GM18519 (cell line): ENCODE measurements at regions not wholly inside any gene's neighbourhood (a gene's known extent, or its start where the extent isn't known, plus 50 kb on each side); places are given as distances from the start of the nearest gene placed in this dataset.
"Not testable (repeated sequence)": the region's sequence is repeated elsewhere in the genome, so short reads cannot be mapped to it uniquely, and the experiment has no call there.

Experiments used
- ATAC-seq: cut with Tn5 transposase; IDR thresholded peaks from one replicate; pipeline ENCODE4 v1.9.1; 2021; ENCODE audit warnings: mild to moderate bottlenecking, moderate library complexity; ENCODE audit not compliant: unreplicated experiment, low FRiP score

- no peak for ATAC-seq
Measured at GRCh38 chr7:35968140-35968940, 167.5 kb downstream of the SEPTIN7 start.

GRCh38 chr7:35969066-35969465 is 168.2 kb downstream of the SEPTIN7 start:
- no peak for ATAC-seq

- no peak for ATAC-seq
Measured at GRCh38 chr7:35970458-35970857, 169.6 kb downstream of the SEPTIN7 start.

- no peak for ATAC-seq
Measured at GRCh38 chr7:35971133-35971891, 170.5 kb downstream of the SEPTIN7 start.

GRCh38 chr7:35975851-35976454 is 175.1 kb downstream of the SEPTIN7 start:
- peak; percentile 72 for ATAC-seq

- ATAC-seq = not testable (repeated sequence)
Measured at GRCh38 chr7:35978816-35979640, 174.0 kb upstream of the EEPD1 start.

- ATAC-seq = no peak
Measured at GRCh38 chr7:35982600-35982999, 170.5 kb upstream of the EEPD1 start.

GRCh38 chr7:35983626-35984025 is 169.4 kb upstream of the EEPD1 start:
- ATAC-seq = no peak

- ATAC-seq = peak; percentile 87
Measured at GRCh38 chr7:35985126-35985754, 167.8 kb upstream of the EEPD1 start.

GRCh38 chr7:35987016-35987415 is 166.0 kb upstream of the EEPD1 start:
- ATAC-seq = no peak

- ATAC-seq = no peak
Measured at GRCh38 chr7:35988105-35988504, 164.9 kb upstream of the EEPD1 start.

- no peak for ATAC-seq
Measured at GRCh38 chr7:35988818-35989217, 164.2 kb upstream of the EEPD1 start.

- ATAC-seq = no peak
Measured at GRCh38 chr7:35991511-35992232, 161.4 kb upstream of the EEPD1 start.

- ATAC-seq = no peak
Measured at GRCh38 chr7:35992436-35992835, 160.6 kb upstream of the EEPD1 start.

GRCh38 chr7:35993113-35993512 is 159.9 kb upstream of the EEPD1 start:
- no peak for ATAC-seq

GRCh38 chr7:35993676-35994606 is 159.1 kb upstream of the EEPD1 start:
- ATAC-seq = no peak

- ATAC-seq = no peak
Measured at GRCh38 chr7:35995334-35995733, 157.7 kb upstream of the EEPD1 start.

- no peak for ATAC-seq
Measured at GRCh38 chr7:35998481-35998880, 154.6 kb upstream of the EEPD1 start.
